ENCODE measurements at regions not wholly inside any gene's neighbourhood (a gene's known extent, or its start where the extent isn't known, plus 50 kb on each side); places are given as distances from the start of the nearest gene placed in this dataset.
"Not testable (repeated sequence)": the region's sequence is repeated elsewhere in the genome, so short reads cannot be mapped to it uniquely, and the experiment has no call there.

DNA sequence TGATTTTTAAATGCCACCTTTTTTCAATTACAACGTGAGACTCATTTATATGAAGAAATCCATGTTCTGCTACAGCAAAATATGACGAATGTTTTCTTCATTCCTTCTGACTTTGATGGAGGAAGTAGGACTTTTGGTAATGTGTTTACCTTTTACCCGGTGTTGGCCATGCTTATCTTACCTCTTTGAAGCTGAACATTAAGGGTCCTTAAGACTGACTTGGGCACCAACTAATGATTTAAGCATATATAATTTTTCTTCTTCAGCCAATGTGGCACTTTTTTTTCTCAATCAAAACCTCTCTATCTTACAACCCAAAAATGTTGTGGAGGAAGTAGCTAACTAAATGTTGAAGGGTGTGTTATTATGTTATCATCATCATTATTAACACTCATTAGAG is 337.5 kb downstream of the EPHA7 start:
- DNase-seq (ENCODE audit: low read depth), result no peak

DNA sequence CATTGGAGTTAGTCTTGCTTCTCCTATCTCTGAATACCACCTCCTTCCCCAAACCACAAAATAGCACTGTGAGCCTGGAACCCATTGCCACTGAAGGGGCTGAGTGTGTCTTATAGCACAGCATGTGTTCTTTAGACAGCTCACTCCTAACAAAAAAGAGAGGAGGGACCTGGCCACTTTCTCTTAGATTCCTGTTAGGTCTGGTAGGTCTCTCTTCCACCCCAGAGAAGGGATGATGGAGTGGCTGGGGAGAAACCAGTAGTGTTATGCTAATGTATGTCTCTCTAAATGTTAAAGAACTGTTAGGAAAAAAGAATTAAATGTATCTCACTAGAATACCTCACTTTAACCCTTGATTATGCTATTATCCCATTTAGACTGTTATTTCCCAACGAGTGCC is 340.3 kb downstream of the EPHA7 start:
- no peak for DNase-seq (ENCODE audit: low read depth)

DNA sequence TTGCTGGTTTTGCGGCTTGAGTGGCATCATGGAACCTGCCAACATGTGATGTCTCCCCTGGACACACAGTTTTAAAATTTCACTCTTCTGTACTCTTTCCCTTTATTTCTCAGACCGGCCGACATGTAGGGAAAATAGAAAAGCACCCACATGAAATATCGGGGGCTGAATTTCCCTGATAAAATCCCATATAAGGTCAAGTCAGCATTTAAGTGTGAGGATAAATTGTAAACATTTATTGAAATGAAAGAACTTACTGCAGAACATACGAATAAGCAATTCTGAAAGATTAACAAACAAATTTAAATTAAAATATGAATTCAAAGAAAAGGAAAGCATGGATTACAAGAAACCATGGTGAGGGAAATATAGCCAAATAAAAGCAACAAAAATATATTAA is 345.5 kb downstream of the EPHA7 start:
- no peak for DNase-seq (ENCODE audit: low read depth)

DNA sequence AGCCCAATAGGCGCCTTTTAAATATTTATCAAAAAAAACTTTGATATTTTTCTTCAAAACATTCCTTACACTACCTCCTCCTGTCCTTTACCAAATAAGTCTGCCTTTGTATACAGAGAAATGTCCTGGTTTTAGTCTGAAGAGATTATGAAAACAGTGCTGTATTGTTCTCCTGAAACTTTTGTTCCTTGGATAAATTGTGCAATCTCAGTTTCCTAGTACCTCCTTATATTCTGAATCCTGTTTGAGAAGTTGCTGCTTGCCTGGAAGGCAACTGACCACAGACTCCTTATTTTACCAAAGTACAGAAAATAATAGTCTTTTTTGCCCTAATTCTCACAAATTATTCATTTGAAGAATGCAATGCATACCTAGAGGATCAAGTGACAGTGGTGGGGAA is 349.5 kb downstream of the EPHA7 start:
- no peak for DNase-seq (ENCODE audit: low read depth)

DNA sequence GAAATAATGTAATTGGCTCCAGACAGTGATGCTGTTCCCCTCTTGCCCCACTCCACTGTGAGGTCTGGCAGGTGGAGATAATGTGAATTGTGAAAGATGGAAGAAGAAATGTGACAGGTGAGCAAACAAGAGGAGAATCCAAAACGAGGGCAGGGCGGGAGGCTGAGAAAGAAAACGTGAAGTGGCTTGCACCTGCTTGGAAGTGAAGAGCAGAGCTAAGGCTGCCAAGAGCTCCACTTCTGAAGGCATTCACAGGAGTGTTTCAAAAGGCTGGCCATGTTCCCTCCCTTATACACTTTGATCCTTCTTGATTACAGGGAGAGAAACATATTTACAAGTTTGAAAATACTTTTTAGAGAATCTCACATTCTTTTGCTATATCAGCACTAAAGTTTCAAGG is 359.4 kb downstream of the EPHA7 start:
- DNase-seq (ENCODE audit: low read depth), result no peak

DNA sequence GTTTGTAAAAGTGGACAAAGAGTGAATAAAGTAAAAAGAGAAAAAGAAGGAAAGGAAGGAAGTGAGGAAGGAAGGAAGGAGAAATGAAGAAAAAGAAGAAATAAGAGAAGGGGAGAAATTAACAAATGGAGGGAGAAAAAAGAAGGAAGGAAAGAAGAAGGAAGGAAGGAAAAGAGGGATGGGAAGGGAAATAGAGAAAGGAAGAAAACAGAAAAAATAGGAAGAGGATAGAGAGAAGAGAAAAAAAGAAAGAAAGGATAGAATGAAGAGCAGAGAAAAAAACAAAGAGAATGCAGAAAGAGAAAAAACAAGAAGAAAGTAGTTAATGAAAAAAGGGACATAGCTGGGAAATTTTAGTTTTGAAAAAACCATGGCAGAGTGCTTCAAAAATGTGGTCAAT is 361.8 kb downstream of the EPHA7 start:
- DNase-seq (ENCODE audit: low read depth), result no peak

DNA sequence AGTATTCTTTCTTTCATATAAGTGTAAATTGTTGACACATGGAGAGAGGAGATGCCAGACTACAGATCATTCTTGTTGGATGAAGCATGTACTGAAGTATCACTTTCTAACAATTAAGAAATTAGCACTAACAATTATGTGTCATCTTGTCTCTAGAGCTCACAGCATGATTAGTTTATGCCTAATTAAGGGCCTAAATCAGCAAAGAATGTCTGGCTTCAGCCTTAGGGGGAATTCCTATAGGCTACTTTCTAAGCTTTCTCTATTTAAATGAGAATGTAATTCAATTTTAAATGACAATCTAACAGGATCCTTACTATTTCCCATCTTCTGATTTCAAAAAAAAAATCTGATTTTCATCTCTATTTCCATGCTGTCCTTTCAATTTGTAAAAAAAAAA is 371.0 kb downstream of the EPHA7 start:
- no peak for DNase-seq (ENCODE audit: low read depth)

DNA sequence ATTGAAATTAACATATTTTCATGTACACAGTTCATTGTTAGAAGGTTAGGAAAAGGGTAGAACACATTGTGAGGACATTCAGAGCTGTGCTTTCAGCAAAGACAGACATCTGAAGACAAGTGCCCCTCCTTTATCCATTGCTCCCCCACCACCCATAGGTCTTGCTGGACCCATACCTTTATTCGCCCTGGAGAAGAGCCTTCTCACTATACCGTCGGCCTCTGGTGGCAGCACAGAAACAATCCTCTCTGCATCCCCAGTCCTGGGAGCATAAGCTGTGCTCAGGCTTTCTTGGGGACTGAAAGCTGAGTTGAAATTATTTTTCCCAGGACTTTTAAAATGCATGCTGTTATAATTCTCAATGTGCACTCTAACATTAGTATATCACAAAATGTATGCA is 372.3 kb downstream of the EPHA7 start:
- DNase-seq (ENCODE audit: low read depth), result no peak

DNA sequence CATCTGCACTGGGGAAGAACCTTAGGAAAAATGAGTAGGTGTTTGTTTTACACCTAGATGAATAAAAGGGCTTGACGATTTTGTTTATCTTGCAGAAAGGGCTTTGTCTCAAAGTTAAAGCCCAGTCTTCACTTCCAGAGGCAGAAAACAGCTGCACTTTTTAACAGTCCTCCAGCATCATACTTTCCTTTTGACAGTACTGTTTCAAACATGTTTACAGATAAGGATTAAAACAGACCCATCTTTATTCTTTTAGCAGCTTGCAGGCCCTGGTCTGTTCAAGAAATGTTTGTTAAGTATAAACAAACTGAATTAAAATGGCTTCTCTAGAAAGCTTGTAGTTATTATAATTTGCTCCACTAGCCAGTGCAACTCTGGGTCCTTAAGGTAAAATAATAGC is 374.2 kb downstream of the EPHA7 start:
- no peak for DNase-seq (ENCODE audit: low read depth)

DNA sequence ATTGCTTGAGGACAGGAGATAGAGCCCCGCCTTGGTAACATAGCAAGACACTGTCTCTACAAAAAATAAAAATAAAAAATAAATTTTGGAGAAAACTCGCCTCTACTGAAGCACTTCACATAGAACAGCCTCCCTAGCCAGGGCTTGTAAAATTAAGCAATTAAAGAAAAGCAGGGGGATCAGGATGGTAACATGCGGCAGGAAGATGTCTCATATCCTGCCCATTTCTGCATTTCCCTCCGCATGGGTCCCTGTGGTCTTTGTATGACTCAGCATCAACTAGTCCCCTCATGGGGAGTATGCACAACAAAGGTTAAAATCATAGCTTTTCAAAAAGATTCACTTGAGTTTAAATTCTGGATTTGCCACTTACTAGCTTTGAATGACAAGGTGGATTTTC is 379.0 kb downstream of the EPHA7 start:
- peak; percentile 64 for DNase-seq (ENCODE audit: low read depth)

DNA sequence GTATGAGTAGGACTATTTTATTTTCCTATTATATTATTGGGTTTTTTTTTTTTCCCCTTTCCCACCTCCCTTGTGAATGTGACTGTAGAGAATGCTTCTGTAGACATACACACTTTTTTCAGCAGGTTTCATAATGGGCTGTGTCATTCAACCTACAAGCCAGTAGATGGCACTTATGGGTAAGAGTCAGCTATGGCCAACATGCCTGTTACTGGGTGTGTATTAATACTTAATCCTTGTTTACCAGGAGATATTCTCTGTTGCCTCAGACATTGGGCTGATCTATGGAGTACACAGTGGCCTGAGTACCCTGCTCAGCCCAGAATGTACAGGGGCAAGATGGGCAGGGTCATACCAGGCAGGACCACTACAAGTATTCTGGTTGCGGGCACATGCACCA is 382.5 kb downstream of the EPHA7 start:
- no peak for DNase-seq (ENCODE audit: low read depth)

DNA sequence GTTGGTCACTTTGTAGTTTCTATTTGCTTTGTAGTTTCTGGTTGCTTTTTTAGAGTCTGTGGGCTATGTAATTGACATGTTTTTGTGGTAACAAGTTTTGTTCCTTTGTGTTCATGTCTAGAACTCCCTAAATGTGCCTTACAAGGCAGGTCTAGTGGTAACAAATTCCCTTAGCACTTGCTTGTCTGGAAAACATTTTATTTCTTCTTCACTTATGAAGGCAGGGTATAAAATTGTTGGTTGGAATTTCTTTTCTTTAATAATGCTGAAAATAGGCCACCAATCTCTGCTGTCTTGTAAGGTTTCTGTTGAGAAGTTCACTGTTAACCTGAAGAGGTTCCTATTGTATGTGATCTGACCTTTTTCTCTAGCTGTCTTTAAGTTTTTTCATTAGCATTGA is 383.6 kb downstream of the EPHA7 start:
- no peak for DNase-seq (ENCODE audit: low read depth)

DNA sequence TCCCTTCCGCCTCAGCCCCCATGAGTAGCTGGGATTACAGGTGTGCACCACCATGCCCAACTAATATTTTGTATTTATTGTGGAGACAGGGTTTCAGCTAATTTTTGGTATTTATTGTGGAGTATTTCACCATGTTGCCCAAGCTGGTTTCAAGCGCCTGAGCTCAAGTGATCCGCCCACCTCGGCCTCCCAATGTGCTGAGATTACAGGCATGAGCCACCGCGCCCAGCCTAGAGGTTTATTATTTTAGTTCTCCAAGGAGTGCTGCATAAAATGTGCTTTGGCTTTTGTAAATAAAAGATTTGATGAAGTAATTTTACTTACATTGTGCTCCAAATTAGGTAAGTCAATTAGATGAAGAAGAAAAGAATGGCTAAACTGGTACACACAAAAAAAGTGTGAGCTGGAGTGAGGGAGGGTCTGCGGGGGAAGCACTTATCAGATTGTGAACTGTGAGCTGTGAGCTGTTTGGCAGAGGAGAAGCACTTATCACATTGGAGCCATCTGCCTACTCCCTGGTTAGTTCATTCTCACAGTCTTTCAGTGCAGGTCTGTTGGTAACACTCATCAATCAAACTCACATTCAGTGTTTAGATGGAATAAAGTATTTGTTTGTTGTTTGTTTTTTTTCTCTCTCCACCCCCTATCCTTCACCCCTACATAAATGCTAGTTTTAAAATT is 398.0 kb downstream of the EPHA7 start:
- DNase-seq (ENCODE audit: low read depth), result no peak

DNA sequence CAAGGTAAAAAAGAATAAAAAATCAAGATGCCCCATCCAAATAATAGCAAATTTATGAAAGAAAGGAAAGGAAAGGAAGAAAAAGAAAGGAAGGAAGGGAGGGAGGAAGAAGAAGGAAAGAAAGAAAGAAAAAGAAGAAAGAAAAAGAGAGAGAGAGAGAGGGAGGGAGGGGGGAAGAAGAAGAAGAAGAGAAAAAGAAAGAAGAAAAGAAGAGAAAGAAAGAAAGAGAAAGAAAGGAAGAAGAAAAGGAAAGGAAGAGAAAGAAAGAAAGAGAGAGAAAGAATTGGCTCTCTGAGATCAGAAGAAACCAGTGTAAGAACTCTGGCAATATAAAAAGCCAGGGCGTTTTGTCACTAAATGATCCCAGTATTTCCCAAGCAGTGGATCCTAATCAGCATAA is 401.7 kb downstream of the EPHA7 start:
- no peak for DNase-seq (ENCODE audit: low read depth)

DNA sequence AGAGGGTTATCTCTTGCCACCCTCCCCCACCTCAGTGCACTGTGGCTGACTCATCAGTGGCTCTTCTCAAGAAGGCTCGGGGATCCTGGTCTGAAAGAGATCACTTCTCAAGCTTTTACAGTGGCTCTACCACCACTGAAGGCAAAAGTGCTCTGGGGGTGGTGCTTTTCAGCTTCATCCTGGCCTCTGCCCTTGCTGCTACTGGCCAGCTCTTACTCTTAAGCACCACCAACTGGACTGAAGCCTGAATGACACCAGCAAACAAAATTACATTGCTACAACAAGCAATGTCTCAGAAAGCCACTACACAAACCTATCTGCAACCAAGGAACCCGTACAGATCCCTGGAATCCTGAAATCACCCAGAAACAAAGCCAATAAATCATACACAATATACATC is 402.1 kb downstream of the EPHA7 start:
- DNase-seq (ENCODE audit: low read depth), result no peak

DNA sequence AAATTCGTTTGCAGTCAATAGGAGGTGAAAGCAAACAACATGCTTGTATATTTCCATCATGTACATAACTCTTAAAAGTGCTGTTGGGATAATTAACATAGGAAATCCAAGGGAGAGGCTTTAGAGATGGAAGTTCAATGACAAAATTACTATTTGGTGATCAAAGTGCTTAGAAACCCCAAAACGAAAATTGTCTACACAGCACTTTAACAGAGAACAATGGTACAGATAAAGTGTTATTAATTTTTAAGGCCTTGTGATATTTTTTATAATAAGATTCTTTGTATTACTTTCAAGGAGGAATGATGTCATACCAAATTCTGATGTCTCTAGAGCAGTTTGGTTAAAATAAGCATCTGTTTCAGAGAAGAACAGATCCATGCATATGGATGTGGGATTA is 406.3 kb downstream of the EPHA7 start:
- no peak for DNase-seq (ENCODE audit: low read depth)

DNA sequence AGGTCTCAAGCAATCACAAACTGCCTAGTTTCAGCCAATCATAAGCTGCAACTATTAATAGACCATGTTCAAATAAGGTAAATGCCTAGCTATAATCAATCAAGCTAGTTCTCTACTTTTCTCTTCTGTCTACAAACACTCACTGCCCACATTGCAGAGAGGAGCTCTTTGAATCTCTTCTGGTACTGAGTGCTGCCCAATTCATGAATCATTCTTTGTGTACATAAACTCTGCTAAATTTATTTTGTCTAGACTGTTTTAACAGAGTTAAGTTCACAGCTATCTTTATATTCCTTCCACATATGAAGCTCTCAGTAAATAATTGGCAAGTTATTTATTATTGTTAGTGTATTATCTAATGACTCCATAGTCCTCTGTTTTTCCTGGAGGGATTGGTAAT is 411.0 kb downstream of the EPHA7 start:
- no peak for DNase-seq (ENCODE audit: low read depth)

DNA sequence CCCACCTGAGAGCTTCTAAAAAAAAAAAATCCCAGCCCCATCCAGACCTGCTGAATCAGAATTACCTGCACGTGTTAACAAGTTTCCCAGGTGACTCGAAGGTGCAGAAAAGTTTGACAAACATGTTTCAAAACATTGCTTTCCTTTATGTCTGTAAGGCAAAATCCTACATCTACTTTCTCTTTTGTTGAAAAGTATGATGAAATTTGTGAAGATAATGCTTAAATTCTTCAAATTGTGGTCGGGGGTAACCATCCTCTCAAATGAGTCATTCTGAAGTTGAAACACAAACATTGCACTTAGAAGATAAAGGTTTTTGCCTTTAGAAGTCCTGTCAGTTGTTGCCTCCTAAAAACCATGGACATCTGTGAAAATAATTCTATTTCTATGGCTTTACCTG is 429.7 kb downstream of the EPHA7 start:
- DNase-seq (ENCODE audit: low read depth), result no peak

DNA sequence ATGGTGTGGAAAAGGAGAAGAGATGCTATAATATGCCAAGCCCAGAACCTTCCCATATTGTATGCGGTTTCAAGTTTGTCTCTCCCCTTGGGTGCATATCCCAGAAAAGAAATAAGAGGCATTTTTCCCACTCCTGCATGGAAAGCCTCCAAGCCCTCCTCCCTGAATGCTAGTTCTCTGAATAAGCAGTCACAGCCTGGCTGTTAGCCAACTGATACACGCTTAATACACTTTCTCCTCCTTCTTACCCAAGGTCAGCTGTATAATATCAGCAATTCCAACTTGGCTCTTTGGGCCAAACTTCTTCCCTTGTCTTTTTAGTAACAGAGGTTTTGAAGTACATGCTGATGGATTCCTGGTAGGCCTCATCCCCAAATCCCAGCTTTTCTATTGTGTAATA is 440.1 kb downstream of the EPHA7 start:
- DNase-seq (ENCODE audit: low read depth), result no peak

DNA sequence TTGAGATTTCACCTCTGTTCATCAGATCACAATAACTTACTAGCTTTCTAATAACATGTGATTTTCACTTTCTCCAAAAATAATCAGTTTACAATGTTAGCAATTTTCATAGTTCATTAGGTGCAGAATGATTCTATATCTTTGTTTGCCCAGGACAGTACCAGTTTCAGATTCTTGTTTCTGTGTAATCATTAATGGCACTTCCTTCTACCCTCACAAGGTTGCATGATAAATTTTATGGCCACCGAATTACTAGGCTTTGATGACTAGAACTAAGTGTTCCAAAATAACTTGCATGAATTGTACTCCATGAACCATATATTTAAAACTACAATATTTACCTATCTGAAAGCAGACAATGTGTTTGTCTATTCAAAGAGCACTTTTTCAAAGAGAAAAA is 442.3 kb downstream of the EPHA7 start:
- no peak for DNase-seq (ENCODE audit: low read depth)

DNA sequence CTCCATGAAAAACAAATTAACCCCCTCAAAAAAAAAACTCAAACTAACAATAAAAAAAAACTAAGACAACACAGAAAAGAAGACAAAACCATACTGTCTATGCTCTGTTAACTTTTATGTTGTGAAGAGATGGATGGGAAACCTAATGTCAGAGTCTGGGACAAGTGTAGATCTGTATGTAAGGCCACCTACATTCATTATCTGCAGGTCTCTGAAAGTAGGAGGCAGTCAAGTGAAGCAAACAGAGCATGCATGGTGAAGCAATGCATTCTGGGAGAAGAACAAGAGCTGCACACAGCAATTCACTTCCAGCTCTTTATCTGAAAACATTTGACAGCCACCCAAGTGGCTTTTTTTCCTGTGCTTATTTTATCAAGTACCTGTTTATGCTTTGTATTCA is 452.0 kb downstream of the EPHA7 start:
- no peak for DNase-seq (ENCODE audit: low read depth)

DNA sequence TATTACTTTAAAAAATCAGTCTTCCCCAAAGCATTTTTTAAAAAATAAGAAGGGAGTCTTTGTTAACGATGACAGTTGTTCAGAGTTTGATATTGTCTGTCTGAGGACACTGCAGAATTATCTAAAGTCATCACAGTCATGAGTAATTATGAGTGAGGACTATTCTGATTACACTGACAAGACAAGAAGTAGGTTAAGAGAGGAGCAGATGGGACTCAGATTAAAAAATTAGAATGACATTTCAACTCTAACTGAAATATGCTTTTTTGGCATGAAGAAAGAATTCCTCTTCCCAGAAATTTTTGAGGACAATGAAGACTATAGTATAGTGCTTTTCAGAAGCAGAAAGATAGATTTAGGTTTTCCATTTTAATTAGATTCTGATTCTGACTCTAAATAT is 456.5 kb downstream of the EPHA7 start:
- DNase-seq (ENCODE audit: low read depth), result no peak

DNA sequence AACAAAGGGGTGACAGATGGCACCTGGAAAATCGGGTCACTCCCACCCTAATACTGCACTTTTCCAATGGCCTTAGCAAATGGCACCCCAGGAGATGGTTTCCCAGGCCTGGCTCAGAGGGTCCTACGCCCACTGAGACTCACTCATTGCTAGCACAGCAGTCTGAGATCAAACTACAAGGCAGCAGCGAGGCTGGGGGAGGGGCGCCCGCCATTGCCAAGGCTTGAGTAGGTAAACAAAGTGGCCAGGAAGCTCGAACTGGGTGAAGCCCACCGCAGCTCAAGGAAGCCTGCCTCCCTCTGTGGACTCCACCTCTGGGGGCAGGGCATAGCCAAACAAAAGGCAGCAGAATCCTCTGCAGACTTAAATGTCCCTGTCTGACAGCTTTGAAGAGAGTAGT is 467.2 kb downstream of the EPHA7 start:
- not testable (repeated sequence) for DNase-seq (ENCODE audit: low read depth)

DNA sequence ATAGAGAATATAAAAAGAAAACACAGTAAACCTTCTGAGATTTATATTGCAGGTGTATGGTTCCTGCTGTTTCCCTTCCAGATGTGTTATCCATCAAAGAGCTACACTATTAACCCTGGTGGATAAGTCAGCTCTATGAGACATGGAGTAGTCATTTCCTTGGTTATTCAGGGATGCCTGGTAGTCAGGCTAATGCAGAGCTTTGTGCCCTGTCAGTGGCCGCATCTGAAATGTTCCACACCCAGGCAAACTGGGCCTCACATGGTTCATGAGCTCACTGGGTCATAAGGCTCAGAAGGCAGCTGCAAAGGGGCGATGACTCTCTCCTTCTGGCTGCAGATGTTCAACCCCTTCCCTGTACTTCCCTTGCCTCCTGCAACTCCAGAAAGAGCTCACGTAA is 473.6 kb downstream of the EPHA7 start:
- DNase-seq (ENCODE audit: low read depth), result peak; percentile 87

DNA sequence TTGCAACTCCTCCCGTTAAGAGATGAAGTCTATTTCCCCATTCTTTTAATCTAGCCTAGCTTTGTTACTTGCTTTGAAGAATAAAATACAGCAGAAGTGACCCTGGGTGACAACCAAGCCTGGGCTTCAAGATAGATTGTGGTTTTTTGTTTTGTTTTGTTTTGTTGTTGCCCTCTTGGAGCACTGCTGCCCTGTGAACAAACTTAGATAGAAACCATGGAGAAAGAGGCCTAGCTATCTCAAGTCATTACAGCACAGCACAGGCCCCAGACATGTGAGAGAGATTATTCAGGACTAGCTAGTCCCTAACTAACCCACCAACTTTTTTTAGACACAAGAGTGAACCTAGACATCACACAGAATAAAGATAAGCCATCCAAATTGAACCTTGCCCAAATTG is 475.2 kb downstream of the EPHA7 start:
- DNase-seq (ENCODE audit: low read depth), result no peak

Measured in HS-5 (cell line).